Aorta (tissue), 5 donors: ENCODE measurements at regions not wholly inside any gene's neighbourhood (a gene's known extent, or its start where the extent isn't known, plus 50 kb on each side); places are given as distances from the start of the nearest gene placed in this dataset.
"Not testable (repeated sequence)": the region's sequence is repeated elsewhere in the genome, so short reads cannot be mapped to it uniquely, and the experiment has no call there.

Source experiments
- ATAC-seq: fragments of 200-7000 bp; cut with Tn5 transposase; one replicate; pipeline ENCODE4 v1.9.1; 2022; ENCODE audit warnings: moderate library complexity; ENCODE audit not compliant: low FRiP score
- DNase-seq, 2 donors: peaks; one replicate each; pipeline ENCODE4 v3.0.0-alpha.2; 2020
- H3K27ac ChIP-seq, 2 donors: one replicate each; pipeline ENCODE4 v1.5.1; 2013; ENCODE audit warnings: low read length in 2 of 2, mild to moderate bottlenecking in 2 of 2, moderate library complexity in 2 of 2, control low read depth in 1 of 2, inconsistent platforms in 1 of 2, low read depth in 1 of 2
- H3K27me3 ChIP-seq, 2 donors: one replicate each; pipeline ENCODE4 v1.6.1; 2013; ENCODE audit warnings: control low read depth in 1 of 2, low read length in 1 of 2, mild to moderate bottlenecking in 1 of 2, moderate library complexity in 1 of 2; ENCODE audit not compliant: insufficient read depth in 2 of 2, control insufficient read depth in 1 of 2
- H3K36me3 ChIP-seq, 2 donors: one replicate each; pipeline ENCODE4 v1.6.1; 2013; ENCODE audit warnings: control low read depth in 1 of 2, low read length in 1 of 2, mild to moderate bottlenecking in 1 of 2; ENCODE audit not compliant: insufficient read depth in 2 of 2, control insufficient read depth in 1 of 2
- H3K4me1 ChIP-seq, 2 donors: one replicate each; pipeline ENCODE4 v1.6.1; 2013; ENCODE audit warnings: low read length in 2 of 2, control low read depth in 1 of 2, mild to moderate bottlenecking in 1 of 2, moderate library complexity in 1 of 2; ENCODE audit not compliant: insufficient read depth in 2 of 2, control insufficient read depth in 1 of 2
- H3K4me3 ChIP-seq, 2 donors: one replicate each; pipeline ENCODE4 v1.5.1; 2013; ENCODE audit warnings: low read length in 2 of 2, control low read depth in 1 of 2, mild to moderate bottlenecking in 1 of 2
- H3K9me3 ChIP-seq: one replicate; pipeline ENCODE4 v1.6.1; 2013; ENCODE audit warnings: mild to moderate bottlenecking, low read length; ENCODE audit not compliant: control insufficient read depth
- WGBS, 2 donors: extraction: QIAGEN DNeasy Blood & Tissue Kit; methylation state at CpG; one replicate each; pipeline ENCODE4 v1.1.7; 2013; 5-methylcytosine and 5-hydroxymethylcytosine counted together
- intact Hi-C, 2 donors: fragments of 100-400 bp; cut with DNase I; formaldehyde crosslinking; loops; one replicate each; pipeline versions ENCODE4 v1.14.2 to v1.15.0; 2022
- donor health status: healthy with polysubstance abuse.
- donor health status: Bipolar disorder and iron deficiency.
- donor health status: DM: no; HTN: no; CAD: no.
- donor health status: DM: no; HTN: no; CAD: no.
- donor health status: DM: yes; HTN: yes; CAD: no.

GRCh38 chr6:81950877-81951276 lies 198.4 kb upstream of the TENT5A start:
- Histone ChIP-seq H3K4me3 (no peak overlapping the region), H3K36me3 (no peaks in the 10 kb centered on the region), H3K27ac (no peak overlapping the region), H3K9me3 (no peaks in the 10 kb centered on the region), H3K4me1 (peaks cover 0 to 2% of the 10 kb centered on the region in 2 donors), H3K27me3 (no peaks in the 10 kb centered on the region)
- no peak for DNase-seq
- WGBS, 2 donors, result 1 to 5% methylated on average over 1 of the region's 1 CpG
- intact Hi-C loops, result no loop called here
- no peak for ATAC-seq

GRCh38 chr6:81948861-81949260 lies 196.4 kb upstream of the TENT5A start:
- H3K27ac ChIP-seq, result no peak overlapping the region
- H3K36me3 ChIP-seq, result no peaks in the 10 kb centered on the region
- ATAC-seq (no peak), DNase-seq (no peak)
- H3K4me3 ChIP-seq, result no peak overlapping the region
- intact Hi-C loops, result no loop called here
- no peaks in the 10 kb centered on the region for H3K9me3 ChIP-seq
- H3K4me1 ChIP-seq, result peaks cover 0 to 2% of the 10 kb centered on the region in 2 donors
- H3K27me3 ChIP-seq, result no peaks in the 10 kb centered on the region

DNA sequence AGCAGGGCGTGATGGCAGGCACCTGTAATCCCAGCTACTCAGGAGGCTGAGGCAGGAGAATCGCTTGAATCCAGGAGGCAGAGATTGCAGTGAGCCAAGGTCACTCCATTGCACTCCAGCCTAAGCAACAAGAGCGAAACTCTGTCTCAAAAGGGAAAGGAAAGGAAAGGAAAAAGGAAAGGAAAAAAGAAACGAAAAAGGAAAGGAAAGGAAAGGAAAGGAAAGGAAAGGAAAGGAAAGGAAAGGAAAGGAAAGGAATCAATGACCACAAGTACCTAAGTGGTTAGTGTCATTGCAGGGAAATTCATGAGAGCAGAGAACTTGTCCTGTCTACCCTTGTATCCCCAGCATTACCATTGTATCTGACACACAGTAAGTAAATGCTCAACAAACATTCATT lies 195.7 kb upstream of the TENT5A start:
- DNase-seq, intact Hi-C loops, H3K4me1 ChIP-seq, H3K4me3 ChIP-seq, H3K36me3 ChIP-seq, H3K27me3 ChIP-seq, H3K9me3 ChIP-seq, H3K27ac ChIP-seq, ATAC-seq: not testable (repeated sequence)
- 96% methylated on average over 4 of the region's 4 CpGs for WGBS, 2 donors

GRCh38 chr6:81944661-81945060 lies 192.2 kb upstream of the TENT5A start:
- intact Hi-C loops, result loop anchor here in 1 of 2 donors (5.0 kb wide), 1 partner anchor 192 kb away; the partner anchor contains the start of gene TENT5A
- H3K4me3 ChIP-seq, result no peak overlapping the region
- WGBS, 2 donors, result 87 to 93% methylated on average over 2 of the region's 2 CpGs
- H3K36me3 ChIP-seq, result no peaks in the 10 kb centered on the region
- ATAC-seq (no peak), DNase-seq (no peak)
- H3K27ac ChIP-seq, result no peak overlapping the region
- no peaks in the 10 kb centered on the region for H3K9me3 ChIP-seq
- H3K27me3 ChIP-seq, result no peaks in the 10 kb centered on the region
- peaks cover 0 to 4% of the 10 kb centered on the region in 2 donors for H3K4me1 ChIP-seq

GRCh38 chr6:81942842-81943241 lies 190.4 kb upstream of the TENT5A start:
- 91 to 92% methylated on average over 2 to 3 of the region's 3 CpGs for WGBS, 2 donors
- H3K36me3 ChIP-seq, DNase-seq, H3K27ac ChIP-seq, H3K4me3 ChIP-seq, ATAC-seq, H3K27me3 ChIP-seq, H3K9me3 ChIP-seq, H3K4me1 ChIP-seq: not testable (repeated sequence)
- intact Hi-C loops, result loop anchor here in 1 of 2 donors (5.0 kb wide), 1 partner anchor 191 kb away; the partner anchor contains the start of gene TENT5A

DNA sequence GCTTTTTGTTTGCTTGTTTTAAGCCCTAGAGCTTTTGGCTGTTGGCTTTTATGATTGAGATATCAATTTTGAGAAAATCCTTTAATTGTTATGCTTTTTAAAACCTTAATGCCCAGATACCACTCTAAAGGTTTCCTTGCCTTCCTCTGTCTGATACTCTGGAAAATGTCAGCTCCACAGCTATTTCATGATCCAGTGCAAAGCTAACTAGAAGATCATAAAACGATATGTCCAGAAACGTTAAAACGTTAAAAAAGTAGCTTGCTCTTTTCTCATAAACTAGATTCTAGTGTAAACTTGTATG lies 189.5 kb upstream of the TENT5A start:
- H3K4me3 ChIP-seq, result peak overlapping the region in 1 of 2 donors; percentile 18
- intact Hi-C loops, result loop anchor here in 1 of 2 donors (5.0 kb wide), 1 partner anchor 190 kb away; the partner anchor contains the start of gene TENT5A
- no peak overlapping the region for H3K27ac ChIP-seq
- peaks cover 3 to 9% of the 10 kb centered on the region in 2 donors for H3K4me1 ChIP-seq
- ATAC-seq, result no peak
- H3K9me3 ChIP-seq, result no peaks in the 10 kb centered on the region
- H3K36me3 ChIP-seq, result no peaks in the 10 kb centered on the region
- no peaks in the 10 kb centered on the region for H3K27me3 ChIP-seq
- WGBS, 2 donors, result 17 to 22% methylated on average over 3 of the region's 3 CpGs
- DNase-seq, result no peak

- no peak for DNase-seq
- no peak for ATAC-seq
- no peak overlapping the region for H3K27ac ChIP-seq
- WGBS, 2 donors, result 34 to 52% methylated on average over 1 of the region's 1 CpG
- no peaks in the 10 kb centered on the region for H3K9me3 ChIP-seq
- no peak overlapping the region for H3K4me3 ChIP-seq
- intact Hi-C loops, result loop anchor here in 1 of 2 donors (5.0 kb wide), 1 partner anchor 188 kb away; the partner anchor contains the start of gene TENT5A
- H3K36me3 ChIP-seq, result no peaks in the 10 kb centered on the region
- H3K4me1 ChIP-seq, result peaks cover 3 to 9% of the 10 kb centered on the region in 2 donors
- no peaks in the 10 kb centered on the region for H3K27me3 ChIP-seq
Observed at GRCh38 chr6:81940451-81940985, 188.0 kb upstream of the TENT5A start.

- H3K9me3 ChIP-seq, result no peaks in the 10 kb centered on the region
- WGBS, 2 donors, result 30 to 47% methylated on average over 3 of the region's 3 CpGs
- ATAC-seq, result no peak
- no peaks in the 10 kb centered on the region for H3K27me3 ChIP-seq
- intact Hi-C loops, result loop anchor here in 1 of 2 donors (5.0 kb wide), 1 partner anchor 187 kb away; the partner anchor contains the start of gene TENT5A
- H3K27ac ChIP-seq, result no peak overlapping the region
- DNase-seq, result no peak
- no peaks in the 10 kb centered on the region for H3K36me3 ChIP-seq
- H3K4me3 ChIP-seq, result no peak overlapping the region
- peaks cover 4 to 9% of the 10 kb centered on the region in 2 donors for H3K4me1 ChIP-seq
Observed at GRCh38 chr6:81939766-81940165, 187.3 kb upstream of the TENT5A start.

DNA sequence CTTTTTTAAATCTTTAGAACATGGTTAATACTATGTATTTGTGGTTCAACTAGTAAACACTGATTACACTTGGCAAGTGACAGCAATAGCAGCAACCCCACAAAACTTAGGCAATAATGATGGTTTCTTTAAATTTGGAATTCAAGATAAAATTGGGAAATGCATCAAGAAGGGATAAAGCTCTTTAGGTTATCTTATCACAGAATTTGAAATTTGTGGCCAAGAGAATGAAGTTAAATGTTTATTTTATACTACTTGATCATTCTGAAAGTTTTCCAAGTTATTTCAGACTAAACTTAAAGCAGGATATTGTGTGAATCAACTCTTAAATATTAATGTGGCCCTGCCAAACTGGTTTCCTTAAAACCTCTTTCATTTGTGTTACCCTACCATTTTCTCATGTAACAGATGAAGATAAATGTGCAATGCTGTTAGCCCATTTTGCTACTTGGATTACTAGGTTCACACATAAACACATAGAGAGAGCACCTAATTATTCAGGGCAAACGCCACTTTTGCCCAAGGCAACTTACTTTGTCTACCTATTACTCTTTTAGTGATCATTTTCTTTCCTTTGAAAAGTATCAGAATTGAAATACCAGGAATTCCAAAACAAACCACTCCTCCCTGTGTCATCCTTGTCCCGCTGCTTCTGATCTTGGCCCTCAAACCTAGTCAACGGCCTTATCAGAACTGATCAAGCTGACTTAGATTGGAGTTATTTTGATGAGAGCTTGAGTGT lies 186.7 kb upstream of the TENT5A start:
- intact Hi-C loops, result no loop called here
- WGBS, 2 donors, result 29 to 51% methylated on average over 3 of the region's 3 CpGs
- ATAC-seq, result no peak
- peaks cover 4 to 9% of the 10 kb centered on the region in 2 donors for H3K4me1 ChIP-seq
- H3K9me3 ChIP-seq, result no peaks in the 10 kb centered on the region
- H3K4me3 ChIP-seq, result no peak overlapping the region
- H3K27me3 ChIP-seq, result no peaks in the 10 kb centered on the region
- no peaks in the 10 kb centered on the region for H3K36me3 ChIP-seq
- no peak for DNase-seq
- no peak overlapping the region for H3K27ac ChIP-seq
